C4-2B (cell line): ENCODE measurements at regions not wholly inside any gene's neighbourhood (a gene's known extent, or its start where the extent isn't known, plus 50 kb on each side); places are given as distances from the start of the nearest gene placed in this dataset.
A peak's percentile ranks its signal among the peaks of the same experiment; 100 is the strongest.

Experiments used
- H3K27ac ChIP-seq: fragments of 450-650 bp; 2 replicates; pipeline ENCODE4 v1.5.1; 2017
- ZFX ChIP-seq: fragments of 450-650 bp; IDR thresholded peaks from 2 replicates; pipeline ENCODE4 v1.6.1; 2017
- TF ChIP-seq, protein P1 (sequence below): fragments of 450-650 bp; conservative IDR thresholded peaks from 2 replicates; pipeline ENCODE4 v1.5.1; 2017; ENCODE audit warnings: mild to moderate bottlenecking

DNA sequence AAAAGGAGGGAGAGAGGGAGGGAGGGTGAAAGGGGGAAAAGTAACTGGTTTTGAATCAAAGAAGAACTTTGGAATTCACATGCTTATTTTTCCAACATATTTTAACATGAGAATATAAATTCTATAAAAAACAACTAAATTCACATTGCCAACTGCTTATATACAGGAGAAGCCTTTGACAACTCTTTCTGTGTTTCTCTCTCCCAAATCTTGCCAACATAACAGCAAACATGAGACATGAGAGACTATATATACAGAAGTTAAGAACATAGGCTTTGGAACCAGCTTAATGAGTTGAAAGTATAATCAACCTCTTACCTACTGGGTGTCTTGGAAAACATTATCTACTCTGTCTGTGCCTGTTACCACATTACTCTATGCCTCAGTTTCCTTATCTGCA, 493.3 kb downstream of the RFC3 start:
- TF ChIP-seq, protein P1, sequence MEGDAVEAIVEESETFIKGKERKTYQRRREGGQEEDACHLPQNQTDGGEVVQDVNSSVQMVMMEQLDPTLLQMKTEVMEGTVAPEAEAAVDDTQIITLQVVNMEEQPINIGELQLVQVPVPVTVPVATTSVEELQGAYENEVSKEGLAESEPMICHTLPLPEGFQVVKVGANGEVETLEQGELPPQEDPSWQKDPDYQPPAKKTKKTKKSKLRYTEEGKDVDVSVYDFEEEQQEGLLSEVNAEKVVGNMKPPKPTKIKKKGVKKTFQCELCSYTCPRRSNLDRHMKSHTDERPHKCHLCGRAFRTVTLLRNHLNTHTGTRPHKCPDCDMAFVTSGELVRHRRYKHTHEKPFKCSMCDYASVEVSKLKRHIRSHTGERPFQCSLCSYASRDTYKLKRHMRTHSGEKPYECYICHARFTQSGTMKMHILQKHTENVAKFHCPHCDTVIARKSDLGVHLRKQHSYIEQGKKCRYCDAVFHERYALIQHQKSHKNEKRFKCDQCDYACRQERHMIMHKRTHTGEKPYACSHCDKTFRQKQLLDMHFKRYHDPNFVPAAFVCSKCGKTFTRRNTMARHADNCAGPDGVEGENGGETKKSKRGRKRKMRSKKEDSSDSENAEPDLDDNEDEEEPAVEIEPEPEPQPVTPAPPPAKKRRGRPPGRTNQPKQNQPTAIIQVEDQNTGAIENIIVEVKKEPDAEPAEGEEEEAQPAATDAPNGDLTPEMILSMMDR: no peak
- TF ChIP-seq ZFX: no peak
- H3K27ac ChIP-seq: no peak overlapping the region

DNA sequence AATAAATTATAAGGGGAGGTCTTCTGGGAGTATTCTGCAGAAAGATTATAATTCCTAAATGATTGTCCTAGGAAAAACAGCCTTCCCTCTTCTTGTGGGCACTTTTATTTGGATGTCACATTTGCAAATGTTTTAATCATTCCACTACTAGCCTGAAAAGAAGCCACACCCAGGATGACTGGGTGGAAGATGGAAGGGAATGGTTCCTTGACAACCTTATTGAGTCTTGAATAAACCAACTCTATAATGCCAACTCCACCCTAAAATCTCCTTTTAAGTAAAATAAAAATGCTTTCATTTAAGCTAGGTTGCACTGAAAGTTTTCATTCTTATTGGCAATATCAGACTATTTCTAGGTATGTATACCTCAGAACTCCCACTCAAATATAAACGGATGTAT, 494.6 kb downstream of the RFC3 start:
- TF ChIP-seq ZFX: no peak
- TF ChIP-seq, protein P1: no peak
- H3K27ac ChIP-seq: no peak overlapping the region

DNA sequence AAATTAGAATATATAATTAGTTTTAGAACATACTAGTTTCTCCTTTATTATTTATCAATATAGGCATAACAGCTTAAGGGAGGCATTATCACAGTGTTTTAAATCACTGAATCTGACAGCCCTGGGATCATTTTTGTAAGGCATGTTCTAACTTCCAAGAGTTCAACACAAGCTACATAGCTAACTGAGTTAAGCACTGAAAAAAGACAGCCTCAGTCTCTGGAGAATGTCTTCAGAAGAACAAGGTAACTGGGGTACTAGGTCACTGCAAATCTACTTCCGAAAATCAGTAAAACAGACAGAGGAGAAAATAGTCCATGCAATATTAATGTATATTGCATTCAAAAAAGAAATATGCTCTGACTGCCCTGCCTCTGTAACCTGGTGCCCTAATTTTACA, 502.1 kb downstream of the RFC3 start:
- no peak overlapping the region for H3K27ac ChIP-seq
- TF ChIP-seq, protein P1: no peak
- TF ChIP-seq ZFX: no peak

DNA sequence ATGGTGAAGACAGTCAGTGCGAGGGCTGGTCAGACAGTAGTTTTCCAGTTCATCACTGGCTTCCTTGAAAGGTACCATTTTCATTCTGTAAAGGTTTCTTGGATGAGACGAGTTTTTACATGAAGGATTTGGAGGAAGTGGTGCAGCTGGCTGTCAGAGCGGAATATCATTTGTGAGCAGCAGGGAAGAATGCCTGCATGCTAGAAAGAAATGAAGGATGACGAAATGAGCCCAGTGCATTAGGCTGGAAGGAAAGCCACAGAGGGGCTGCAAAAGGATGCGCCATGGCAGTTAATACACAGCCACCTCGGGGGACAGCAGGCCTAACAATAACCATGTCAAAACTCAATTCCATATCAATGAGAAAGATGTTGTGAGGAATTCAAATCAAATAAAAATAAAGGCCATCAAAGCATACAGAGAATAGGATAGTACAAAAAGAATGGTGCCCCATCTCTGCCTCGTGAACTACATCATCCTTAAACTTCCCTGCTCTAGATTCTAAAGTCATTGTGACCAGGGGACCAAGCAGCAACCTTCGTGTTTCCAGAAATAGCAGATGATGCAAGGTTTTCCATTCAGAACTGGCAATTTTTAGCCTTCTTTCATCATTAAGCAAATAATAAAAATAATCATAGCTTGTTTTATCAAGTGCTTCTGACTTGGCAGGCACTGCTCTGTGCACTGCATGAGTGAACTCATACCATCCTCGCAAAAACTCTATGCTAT, 504.2 kb downstream of the RFC3 start:
- no peak for TF ChIP-seq ZFX
- TF ChIP-seq, protein P1: no peak
- no peak overlapping the region for H3K27ac ChIP-seq

DNA sequence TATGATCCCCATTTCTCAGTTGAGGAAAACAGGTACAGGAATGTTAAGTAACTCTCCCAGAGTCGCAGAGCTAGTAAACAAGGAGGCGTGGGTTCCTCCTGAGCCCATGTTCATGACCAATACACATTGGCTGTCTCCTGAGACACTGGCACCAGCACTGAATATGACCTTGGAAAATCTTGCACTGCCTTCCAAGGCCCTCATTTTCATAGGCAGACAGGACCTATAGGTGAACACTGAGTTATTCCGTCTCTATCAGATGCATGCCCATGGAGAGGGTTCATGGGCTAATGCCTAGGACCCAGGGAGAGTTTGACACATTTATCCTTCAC, 504.8 kb downstream of the RFC3 start:
- no peak overlapping the region for H3K27ac ChIP-seq
- TF ChIP-seq, protein P1: no peak
- TF ChIP-seq ZFX: no peak

DNA sequence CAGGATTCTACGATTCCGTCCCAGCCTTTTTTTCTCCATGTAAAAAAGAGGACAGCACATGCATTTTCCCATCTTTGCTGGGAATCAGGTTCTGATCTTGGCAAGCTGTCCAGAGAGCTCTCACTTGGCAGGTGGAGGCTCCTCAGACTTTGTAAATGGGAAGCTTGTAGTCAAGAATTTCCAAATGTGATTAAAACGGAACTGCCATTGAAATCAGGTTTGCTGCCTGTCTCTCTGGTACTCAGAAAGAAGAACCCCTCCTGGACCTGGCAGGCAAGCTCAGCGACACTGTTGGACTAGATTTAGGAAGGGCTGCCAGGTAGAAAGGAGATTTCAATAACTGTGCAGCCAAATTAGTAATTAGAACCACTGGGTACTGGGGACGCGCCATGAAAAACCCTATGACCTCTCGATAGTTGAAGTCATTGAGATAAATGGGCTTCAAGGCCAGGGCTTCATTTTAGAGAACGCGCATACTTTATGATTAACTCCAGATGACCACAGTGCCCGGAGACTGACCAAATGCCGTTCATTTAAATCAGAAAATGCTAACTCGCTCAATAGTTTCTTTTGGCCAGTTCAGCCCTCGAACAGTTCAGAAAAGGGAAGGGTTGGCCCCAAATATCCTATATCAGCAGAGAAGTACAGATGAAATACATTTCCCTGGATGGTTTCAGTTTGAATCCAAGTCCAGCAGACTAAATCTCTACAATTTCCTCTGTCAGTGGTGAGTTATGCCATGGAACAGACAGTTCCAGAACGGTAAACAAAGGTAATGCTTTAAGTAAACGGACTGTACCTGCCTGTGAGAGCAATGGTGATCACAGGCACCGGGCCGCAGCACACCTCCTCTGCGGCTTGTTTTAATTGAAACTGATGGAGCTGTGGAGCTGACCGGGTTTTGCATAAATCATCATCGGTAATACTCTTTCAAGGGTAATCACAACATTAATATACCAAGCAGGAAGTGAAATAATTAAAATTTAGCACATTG, 517.4 kb downstream of the RFC3 start:
- H3K27ac ChIP-seq: peak overlapping the region; percentile 96
- no peak for TF ChIP-seq ZFX
- TF ChIP-seq, protein P1: 0 out of 2 replicates have a peak, but pooled peaks have one; percentile 18

DNA sequence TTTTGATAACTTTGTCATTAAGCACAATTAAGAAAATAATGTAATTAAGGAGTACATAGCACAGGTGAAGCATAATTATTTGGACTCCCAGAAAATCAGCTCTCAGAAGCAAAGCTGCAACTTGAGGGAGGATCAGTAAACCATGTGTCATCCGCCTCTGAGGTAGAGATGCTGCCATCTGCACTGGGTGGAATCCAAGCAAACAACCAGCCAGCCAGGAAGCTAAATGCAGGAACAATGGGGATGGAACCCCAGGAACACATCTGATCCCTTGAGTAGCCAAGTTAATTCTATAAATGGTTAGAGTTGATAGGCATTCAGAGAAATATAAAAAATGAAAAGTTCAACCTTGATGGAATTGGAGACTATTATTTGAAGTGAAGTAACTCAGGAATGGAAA, 520.2 kb downstream of the RFC3 start:
- H3K27ac ChIP-seq: no peak overlapping the region
- TF ChIP-seq, protein P1: no peak
- TF ChIP-seq ZFX: no peak
